Left lung (tissue), 4 donors: ENCODE measurements at regions not wholly inside any gene's neighbourhood (a gene's known extent, or its start where the extent isn't known, plus 50 kb on each side); places are given as distances from the start of the nearest gene placed in this dataset.

Experiments used
- ATAC-seq: fragments of 200-7000 bp; cut with Tn5 transposase; one replicate; pipeline ENCODE4 v1.9.1; 2020; ENCODE audit warnings: moderate library complexity
- DNase-seq, 4 donors: peaks; one replicate each; pipeline ENCODE4 v3.0.0-alpha.2; 2013 to 2020
- H3K27ac ChIP-seq, 2 donors: fragments of 200-600 bp; sonication (generic) in 1 of 2; one replicate each; pipeline versions ENCODE4 v1.5.0 to v1.8.0; 2020 to 2021
- H3K27me3 ChIP-seq, 2 donors: fragments of 200-600 bp; sonication (generic) in 1 of 2; one replicate each; pipeline versions ENCODE4 v1.5.0 to v1.8.0; 2020 to 2021
- H3K36me3 ChIP-seq, 2 donors: fragments of 200-600 bp; sonication (generic) in 1 of 2; one replicate each; pipeline versions ENCODE4 v1.5.0 to v1.8.0; 2020 to 2021
- H3K4me1 ChIP-seq, 2 donors: fragments of 200-600 bp; one replicate each; pipeline ENCODE4 v1.8.0; 2021
- H3K4me3 ChIP-seq, 2 donors: fragments of 200-600 bp; sonication (generic) in 1 of 2; one replicate each; pipeline versions ENCODE4 v1.5.0 to v1.8.0; 2020 to 2021; ENCODE audit warnings: mild to moderate bottlenecking in 1 of 2
- H3K9me3 ChIP-seq, 2 donors: fragments of 200-600 bp; sonication (generic) in 1 of 2; one replicate each; pipeline versions ENCODE4 v1.5.0 to v1.8.0; 2020 to 2021
- intact Hi-C, 2 donors: fragments of 100-400 bp; cut with DNase I; formaldehyde crosslinking; loops; one replicate each; pipeline versions ENCODE4 v1.11.2 to v1.14.2; 2022
- TF ChIP-seq, protein P1 (sequence below), 2 donors: fragments of 200-600 bp; sonication (generic) in 1 of 2; IDR thresholded peaks; one replicate each; pipeline versions ENCODE4 v1.5.0 to v1.8.0; 2021; ENCODE audit warnings: antibody characterized with exemption in 2 of 2
- donor health status: DM: no; HTN: yes; CAD: no.
- donor health status: DM: no; HTN: no; CAD: no.

DNA sequence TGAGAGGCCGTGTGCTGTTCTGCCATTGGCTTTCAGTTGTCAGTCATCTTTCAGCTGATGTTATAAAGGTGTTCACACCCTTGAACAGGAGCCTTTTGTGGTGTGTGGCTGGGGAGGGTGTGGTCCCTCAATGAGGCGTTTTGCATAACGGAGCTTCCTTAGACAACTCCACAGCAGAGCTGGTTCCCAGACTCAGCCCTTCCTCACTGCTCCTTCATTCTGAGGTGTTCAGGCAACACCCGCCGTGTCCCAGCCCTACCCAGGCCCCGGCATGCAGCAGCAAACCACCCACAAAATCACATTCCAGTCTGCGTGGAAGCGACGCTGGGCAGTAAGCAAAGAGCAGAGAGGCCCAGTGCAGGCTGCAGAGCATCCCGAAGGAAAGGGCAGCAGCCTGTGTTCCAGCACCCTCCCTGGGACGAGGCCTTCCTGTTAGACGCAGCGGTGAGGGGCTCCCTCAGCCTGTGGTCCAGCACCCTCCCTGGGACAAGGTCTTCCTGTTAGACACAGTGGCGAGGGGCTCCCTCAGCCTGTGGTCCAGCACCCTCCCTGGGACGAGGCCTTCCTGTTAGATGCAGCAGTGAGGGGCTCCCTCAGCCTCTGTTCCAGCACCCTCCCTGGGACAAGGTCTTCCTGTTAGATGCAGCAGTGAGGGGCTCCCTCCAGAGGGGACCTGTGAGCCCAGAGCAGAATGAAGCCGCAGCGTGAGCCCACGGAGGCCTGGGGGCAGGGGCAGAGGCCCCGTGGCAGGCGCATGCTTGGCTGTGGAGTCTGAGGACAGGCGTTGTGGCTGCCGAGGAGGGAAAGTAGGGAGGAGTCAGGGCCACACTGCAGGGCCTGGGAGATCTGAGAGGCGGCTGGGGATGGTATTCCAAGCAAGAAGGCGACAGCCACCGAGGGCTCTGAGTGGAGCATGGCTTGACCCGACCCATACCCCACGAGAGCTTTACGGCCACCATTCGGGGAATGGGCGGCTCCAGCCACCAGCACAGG lies 201.8 kb upstream of the HDAC4 start:
- Histone ChIP-seq H3K4me1 (peaks cover 0 to 30% of the 10 kb centered on the region in 2 donors), H3K36me3 (no peaks in the 10 kb centered on the region), H3K27ac (no peak overlapping the region), H3K9me3 (no peaks in the 10 kb centered on the region), H3K27me3 (no peaks in the 10 kb centered on the region), H3K4me3 (no peak overlapping the region)
- ATAC-seq (no peak), DNase-seq (no peak)
- intact Hi-C loops, result no loop called here
- TF ChIP-seq, protein P1, sequence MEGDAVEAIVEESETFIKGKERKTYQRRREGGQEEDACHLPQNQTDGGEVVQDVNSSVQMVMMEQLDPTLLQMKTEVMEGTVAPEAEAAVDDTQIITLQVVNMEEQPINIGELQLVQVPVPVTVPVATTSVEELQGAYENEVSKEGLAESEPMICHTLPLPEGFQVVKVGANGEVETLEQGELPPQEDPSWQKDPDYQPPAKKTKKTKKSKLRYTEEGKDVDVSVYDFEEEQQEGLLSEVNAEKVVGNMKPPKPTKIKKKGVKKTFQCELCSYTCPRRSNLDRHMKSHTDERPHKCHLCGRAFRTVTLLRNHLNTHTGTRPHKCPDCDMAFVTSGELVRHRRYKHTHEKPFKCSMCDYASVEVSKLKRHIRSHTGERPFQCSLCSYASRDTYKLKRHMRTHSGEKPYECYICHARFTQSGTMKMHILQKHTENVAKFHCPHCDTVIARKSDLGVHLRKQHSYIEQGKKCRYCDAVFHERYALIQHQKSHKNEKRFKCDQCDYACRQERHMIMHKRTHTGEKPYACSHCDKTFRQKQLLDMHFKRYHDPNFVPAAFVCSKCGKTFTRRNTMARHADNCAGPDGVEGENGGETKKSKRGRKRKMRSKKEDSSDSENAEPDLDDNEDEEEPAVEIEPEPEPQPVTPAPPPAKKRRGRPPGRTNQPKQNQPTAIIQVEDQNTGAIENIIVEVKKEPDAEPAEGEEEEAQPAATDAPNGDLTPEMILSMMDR (IDR thresholded peaks at IDR 0.05), result no peak

DNA sequence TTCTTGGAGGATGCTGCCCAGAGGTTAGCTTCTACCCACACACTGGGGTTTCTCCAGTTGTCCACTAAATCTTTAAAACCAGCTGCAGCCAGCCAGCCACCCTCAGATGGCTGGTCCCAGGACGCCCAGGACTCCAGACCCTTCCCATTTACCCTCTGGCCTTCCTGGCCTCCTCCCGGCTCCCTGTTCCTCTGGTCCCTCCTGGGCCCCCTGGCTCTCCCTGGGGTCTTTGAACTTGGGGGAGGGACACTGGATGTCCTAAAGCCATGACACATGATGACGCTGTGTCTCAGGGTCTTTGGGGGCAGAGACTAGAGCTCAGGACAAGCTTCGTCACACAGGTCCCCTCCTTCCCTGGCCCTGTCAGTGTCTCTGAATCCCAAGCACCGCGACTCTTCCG lies 201.1 kb upstream of the HDAC4 start:
- no peaks in the 10 kb centered on the region for H3K36me3 ChIP-seq
- no peak overlapping the region for H3K4me3 ChIP-seq
- intact Hi-C loops, result no loop called here
- TF ChIP-seq, protein P1 (IDR thresholded peaks at IDR 0.05), result no peak
- no peak for ATAC-seq
- no peak overlapping the region for H3K27ac ChIP-seq
- H3K27me3 ChIP-seq, result no peaks in the 10 kb centered on the region
- peaks cover 0 to 23% of the 10 kb centered on the region in 2 donors for H3K4me1 ChIP-seq
- H3K9me3 ChIP-seq, result no peaks in the 10 kb centered on the region
- DNase-seq, result no peak

DNA sequence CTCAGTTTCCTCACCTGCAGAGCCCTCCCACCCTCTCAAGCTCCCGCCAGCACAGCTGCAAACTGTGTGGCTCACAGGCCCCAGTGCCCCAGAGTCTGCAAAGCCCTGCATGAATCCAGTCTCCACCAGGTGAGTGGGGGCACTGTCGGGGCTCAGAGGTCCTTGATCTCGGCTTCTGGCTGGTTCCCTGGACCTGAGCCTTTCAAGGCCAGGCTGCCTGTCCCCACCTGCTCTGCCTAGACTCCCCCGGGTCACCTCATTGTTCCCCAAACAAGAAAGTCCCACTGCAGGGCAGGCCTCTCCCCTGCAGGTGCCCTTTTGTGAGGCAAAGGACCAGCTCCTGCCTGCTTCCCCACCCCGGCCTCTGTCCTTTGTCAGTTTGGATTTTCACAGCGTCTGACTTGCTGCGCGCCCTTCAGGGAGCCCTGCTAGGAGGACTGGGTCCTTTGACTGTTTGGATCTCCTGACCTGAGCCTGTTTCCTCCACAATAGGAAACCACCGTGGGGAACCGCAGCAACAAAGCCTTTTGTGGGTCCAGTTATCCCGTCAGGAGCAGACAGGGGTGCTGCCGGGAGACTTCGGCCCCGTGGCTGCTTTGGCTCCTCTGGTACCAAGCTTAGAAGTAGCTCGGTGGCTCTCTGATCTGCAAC lies 200.5 kb upstream of the HDAC4 start:
- Histone ChIP-seq H3K9me3 (no peaks in the 10 kb centered on the region), H3K4me1 (peaks cover 0 to 20% of the 10 kb centered on the region in 2 donors), H3K27me3 (no peaks in the 10 kb centered on the region), H3K4me3 (no peak overlapping the region), H3K27ac (no peak overlapping the region), H3K36me3 (no peaks in the 10 kb centered on the region)
- intact Hi-C loops, result no loop called here
- TF ChIP-seq, protein P1 (IDR thresholded peaks at IDR 0.05), result no peak
- DNase-seq (peak in 1 of 4 donors; percentile 49), ATAC-seq (no peak)

DNA sequence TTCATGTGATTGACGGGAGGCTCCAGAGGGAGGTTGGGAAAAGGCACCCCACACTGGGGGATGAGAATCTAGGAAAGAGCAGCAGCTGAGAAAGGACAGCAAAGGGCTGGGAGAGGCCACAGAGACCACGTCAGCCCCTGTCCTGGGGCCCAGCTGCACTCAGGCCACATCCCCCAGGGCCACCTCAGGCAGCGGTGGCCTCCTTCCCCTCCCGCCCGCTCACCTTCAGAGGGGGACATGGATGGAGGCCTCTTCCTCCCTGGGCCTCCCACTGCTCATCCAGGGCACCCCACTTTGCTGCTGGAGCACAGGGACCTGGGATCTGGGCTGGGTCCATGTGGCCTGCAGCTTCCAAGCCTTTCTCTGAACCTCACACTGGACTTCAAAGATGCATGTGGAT lies 199.8 kb upstream of the HDAC4 start:
- peaks cover 0 to 14% of the 10 kb centered on the region in 2 donors for H3K4me1 ChIP-seq
- no peaks in the 10 kb centered on the region for H3K36me3 ChIP-seq
- TF ChIP-seq, protein P1 (IDR thresholded peaks at IDR 0.05), result no peak
- H3K4me3 ChIP-seq, result no peak overlapping the region
- ATAC-seq (no peak), DNase-seq (no peak)
- H3K27ac ChIP-seq, result no peak overlapping the region
- no peaks in the 10 kb centered on the region for H3K9me3 ChIP-seq
- intact Hi-C loops, result no loop called here
- H3K27me3 ChIP-seq, result no peaks in the 10 kb centered on the region

DNA sequence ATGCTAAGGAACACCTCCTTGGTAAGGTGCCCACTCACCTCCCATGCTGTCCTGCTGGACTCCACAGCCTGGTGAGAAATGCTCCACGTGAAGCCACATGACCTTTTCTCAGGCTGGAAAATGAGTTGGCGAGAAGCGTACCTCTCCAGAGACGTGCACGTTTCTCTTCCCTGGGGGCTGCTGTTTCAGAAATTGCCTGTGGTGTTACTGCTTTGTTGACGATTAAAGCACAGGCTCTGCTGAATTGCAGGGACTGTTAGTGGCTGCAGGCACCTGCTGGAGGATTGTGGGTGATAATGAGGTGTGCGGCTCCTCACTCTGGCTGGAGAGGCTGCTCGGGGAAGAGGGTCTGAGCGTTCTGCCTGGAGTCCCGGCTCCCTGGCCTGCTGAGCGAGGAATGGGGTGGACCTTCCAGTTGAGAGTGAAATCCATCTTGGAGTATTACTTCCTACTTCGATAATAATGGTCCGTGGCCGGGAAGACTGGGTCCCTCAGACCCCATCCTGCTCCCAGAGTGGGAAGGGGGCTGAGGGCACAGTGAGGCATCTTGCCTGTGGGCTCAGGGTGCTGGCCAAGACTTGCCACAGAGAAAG lies 199.3 kb upstream of the HDAC4 start:
- DNase-seq (peak in 1 of 4 donors; percentile 30), ATAC-seq (no peak)
- H3K27ac ChIP-seq, result no peak overlapping the region
- no peaks in the 10 kb centered on the region for H3K9me3 ChIP-seq
- no peaks in the 10 kb centered on the region for H3K36me3 ChIP-seq
- H3K27me3 ChIP-seq, result no peaks in the 10 kb centered on the region
- H3K4me1 ChIP-seq, result peaks cover 0 to 9% of the 10 kb centered on the region in 2 donors
- TF ChIP-seq, protein P1 (IDR thresholded peaks at IDR 0.05), result no peak
- intact Hi-C loops, result no loop called here
- H3K4me3 ChIP-seq, result no peak overlapping the region
